Stimulated activated CD8-positive, alpha-beta memory T cell treated with anti-CD3 and anti-CD28 coated beads, Interleukin-7, amount 100 ng/mL, for 48 hours (primary cell): ENCODE measurements at regions not wholly inside any gene's neighbourhood (a gene's known extent, or its start where the extent isn't known, plus 50 kb on each side); places are given as distances from the start of the nearest gene placed in this dataset.
"Not testable (repeated sequence)": the region's sequence is repeated elsewhere in the genome, so short reads cannot be mapped to it uniquely, and the experiment has no call there.

Experiments used
- DNase-seq, 2 donors: peaks; one replicate each; pipeline ENCODE4 v3.0.0-alpha.2; 2020; ENCODE audit warnings: low read depth in 1 of 2; ENCODE audit errors: extremely low read depth in 1 of 2

GRCh38 chr6:140274548-140274947, 900.1 kb upstream of the CITED2 start:
- no peak for DNase-seq

GRCh38 chr6:140271759-140272377, 897.4 kb upstream of the CITED2 start:
- DNase-seq, result no peak

- no peak for DNase-seq
Observed at GRCh38 chr6:140269591-140270165, 895.2 kb upstream of the CITED2 start.

GRCh38 chr6:140264431-140264830, 890.0 kb upstream of the CITED2 start:
- DNase-seq, result no peak

- DNase-seq, result not testable (repeated sequence)
Observed at GRCh38 chr6:140258302-140258701, 883.9 kb upstream of the CITED2 start.

DNA sequence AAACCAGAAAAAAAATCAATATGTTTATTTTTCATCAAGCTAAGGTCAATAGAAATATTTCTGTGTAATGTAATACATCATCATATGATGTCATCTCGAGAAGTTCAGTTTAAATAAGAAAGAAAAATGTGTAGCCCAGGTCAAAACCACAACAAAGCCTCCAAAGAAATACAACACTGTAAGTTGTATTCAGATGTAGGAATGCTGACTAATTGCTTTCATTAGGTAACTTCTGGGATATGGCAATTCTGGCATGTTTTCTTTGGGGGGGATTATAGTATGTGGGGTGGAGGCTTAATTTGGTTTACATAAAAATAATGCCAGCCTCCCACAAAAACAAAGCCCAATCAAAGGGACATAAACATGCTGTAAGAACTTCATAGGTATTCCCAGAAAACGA, 881.8 kb upstream of the CITED2 start:
- DNase-seq, result no peak

DNA sequence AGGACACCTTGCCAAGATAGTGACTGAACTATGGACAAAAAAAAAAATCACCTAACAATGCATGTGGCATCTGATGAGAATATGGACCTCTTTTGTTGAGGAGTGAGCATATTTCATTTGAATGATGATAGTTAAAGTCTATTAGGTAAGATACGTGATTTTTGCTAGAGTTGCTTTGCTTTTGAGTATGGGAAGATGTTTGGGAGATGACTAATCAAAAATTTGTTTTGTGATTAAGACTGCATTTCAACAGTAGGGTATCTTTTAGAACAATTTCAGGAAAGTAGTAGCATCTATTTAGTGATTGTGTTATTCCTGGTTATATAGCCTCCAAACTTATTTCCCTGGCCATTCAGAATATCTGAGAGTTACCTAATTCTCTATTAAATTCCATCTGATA, 878.6 kb upstream of the CITED2 start:
- DNase-seq, result no peak

- no peak for DNase-seq
Observed at GRCh38 chr6:140252099-140252498, 877.7 kb upstream of the CITED2 start.

GRCh38 chr6:140245296-140246040, 871.0 kb upstream of the CITED2 start:
- DNase-seq, result no peak

GRCh38 chr6:140237251-140237650, 862.8 kb upstream of the CITED2 start:
- DNase-seq, result no peak

DNA sequence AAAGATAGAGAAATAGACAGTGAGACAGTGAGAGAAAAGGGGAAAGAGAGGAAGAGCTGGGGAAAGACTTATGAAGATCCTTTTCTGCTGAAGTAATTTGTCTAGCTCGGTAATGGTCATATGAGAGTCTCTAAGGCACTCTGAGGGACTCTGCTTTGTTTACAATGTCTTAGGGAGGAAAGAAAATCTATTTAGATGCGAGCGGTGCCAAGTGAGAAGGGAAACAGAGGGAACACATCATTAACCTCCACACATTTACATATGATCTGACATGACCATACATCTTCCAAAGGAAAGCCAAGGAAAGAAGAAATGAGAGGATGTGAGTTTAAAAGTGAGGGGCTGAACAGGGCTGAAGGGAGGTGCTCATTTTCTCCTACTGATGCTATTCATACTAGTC, 862.3 kb upstream of the CITED2 start:
- DNase-seq, result no peak

- DNase-seq, result no peak
Observed at GRCh38 chr6:140230282-140230681, 855.8 kb upstream of the CITED2 start.

DNA sequence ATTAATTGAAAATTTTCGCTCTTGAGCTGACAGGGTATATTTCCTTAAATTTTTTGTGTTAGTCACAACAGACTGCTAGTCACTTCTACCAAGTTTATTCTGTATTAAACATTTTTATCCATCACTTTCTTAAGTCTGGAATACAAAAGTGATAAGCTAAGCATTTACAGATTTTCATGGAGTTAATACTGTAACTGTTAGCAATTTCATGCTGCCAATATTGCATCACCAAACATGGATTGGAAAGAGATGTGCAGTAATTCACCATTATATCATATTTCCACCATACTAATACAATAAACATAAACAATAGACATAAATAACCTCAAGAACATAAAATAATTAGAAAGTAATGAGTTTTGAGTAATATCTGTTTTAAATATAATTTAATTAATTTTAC, 854.0 kb upstream of the CITED2 start:
- DNase-seq, result no peak

- DNase-seq, result no peak
Observed at GRCh38 chr6:140226637-140227036, 852.2 kb upstream of the CITED2 start.

DNA sequence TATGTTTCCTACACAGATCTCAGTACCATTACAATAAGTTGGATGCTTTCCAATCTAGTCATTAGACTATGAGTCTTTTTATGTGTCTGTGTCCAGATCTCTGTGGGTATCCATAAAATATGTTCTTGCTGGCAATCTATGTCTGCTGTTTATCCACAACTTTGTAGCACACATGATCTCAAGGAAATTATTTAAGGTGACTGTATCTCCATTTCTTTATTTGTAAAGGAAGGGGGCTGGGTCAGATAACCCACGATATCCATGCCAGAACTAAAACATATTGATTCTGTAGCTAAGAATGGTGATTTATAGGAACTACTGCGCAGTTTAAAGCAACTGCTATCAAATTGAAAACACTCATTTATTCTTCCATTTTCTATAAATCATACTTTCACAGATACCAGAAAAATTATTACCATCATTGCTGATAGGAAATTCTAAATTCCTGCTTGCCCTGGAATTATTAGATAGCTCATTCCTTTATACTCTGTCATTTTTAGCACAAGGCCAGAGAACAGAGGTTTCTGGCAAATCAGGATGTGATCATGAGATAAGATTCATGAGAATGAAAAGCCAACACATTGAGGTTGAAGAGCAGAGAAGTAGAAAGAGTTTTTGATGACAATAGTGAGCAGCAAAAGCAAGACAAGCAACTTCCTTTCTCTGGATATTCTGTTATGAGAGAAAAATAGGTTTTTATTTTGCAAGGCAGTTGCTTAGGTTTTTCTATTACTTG, 851.4 kb upstream of the CITED2 start:
- DNase-seq, result no peak

DNA sequence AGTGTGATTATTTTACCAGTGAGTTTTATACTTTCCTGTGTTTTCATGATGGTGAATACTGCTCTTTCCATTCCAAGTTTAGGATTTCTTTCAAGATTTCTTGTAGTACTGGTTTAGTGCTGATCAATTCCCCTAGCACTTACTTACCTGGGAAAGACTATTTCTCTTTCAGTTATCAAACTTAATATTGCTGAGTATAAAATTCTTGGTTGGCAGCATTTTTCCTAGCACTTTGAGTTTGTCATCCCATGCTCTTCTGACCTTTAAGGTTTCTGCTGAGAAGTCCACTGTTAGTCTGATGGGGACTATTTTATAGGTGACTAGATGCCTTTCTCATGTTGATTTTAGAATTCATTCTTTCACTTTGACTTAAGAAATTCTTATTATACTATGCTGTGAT, 842.8 kb upstream of the CITED2 start:
- DNase-seq, result no peak

GRCh38 chr6:140209775-140210174, 835.3 kb upstream of the CITED2 start:
- DNase-seq, result no peak

- DNase-seq, result no peak
Observed at GRCh38 chr6:140208286-140208685, 833.8 kb upstream of the CITED2 start.

GRCh38 chr6:140205795-140206593, 831.5 kb upstream of the CITED2 start:
- no peak for DNase-seq

DNA sequence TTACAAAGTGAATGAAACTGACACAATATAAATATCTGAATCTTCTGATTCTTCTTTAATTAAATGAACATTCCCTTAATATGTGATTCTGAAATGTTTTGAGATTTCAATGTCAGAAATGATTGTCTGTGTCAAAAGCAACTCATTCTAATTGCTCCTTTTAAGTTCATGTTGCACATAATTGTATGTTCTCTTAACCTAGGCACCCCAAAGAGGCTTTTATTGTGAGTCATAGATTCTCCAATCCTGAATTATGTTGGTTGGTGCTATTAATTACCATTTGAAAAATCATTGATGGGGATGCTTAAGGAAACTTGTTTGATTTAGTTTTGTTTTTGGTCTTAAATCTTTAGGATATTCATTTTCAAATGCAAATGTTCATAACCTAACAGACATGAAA, 829.7 kb upstream of the CITED2 start:
- no peak for DNase-seq

DNA sequence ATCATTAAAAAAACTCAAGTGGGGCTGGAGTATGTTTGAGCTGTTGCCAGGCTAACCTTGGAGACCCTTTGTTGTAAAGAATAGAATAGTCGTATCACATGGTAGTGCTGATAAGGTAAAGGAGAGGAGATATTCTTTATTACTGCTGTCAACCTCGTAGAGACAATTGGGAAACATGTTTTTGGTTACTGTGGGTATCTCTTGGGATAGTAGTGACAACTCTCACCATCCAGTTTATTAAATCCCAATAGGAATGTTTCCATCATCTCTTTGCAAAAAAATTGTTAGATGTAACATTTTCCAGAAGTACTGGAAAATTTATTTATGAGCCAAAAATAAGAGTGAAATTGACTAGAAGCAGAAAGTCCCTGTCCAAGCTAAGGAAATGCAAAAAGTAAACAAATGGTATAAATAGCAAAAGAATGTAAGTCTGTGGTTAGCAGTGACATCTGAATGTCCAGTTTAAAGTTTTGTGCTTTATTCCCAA, 829.3 kb upstream of the CITED2 start:
- no peak for DNase-seq
